Liver (tissue), 8 donors: ENCODE measurements at regions not wholly inside any gene's neighbourhood (a gene's known extent, or its start where the extent isn't known, plus 50 kb on each side); places are given as distances from the start of the nearest gene placed in this dataset.

Source experiments
- DNase-seq: peaks from one replicate; pipeline ENCODE4 v3.0.0-alpha.2; 2017; ENCODE audit warnings: low spot score
- H3K27ac ChIP-seq, 2 donors: one replicate each; pipeline ENCODE4 v1.7.0; 2013; ENCODE audit warnings: inconsistent platforms in 2 of 2, low read length in 2 of 2, control low read depth in 1 of 2, low read depth in 1 of 2, mild to moderate bottlenecking in 1 of 2
- H3K27me3 ChIP-seq, 4 donors: one replicate each; pipeline versions ENCODE4 v1.6.1 to v1.7.0; 2013; ENCODE audit warnings: low read length in 3 of 4, inconsistent platforms in 1 of 4, mild to moderate bottlenecking in 1 of 4, moderate library complexity in 1 of 4; ENCODE audit not compliant: control insufficient read depth in 4 of 4, insufficient read depth in 4 of 4
- H3K36me3 ChIP-seq, 4 donors: one replicate each; pipeline versions ENCODE4 v1.6.1 to v1.7.0; 2013; ENCODE audit warnings: low read length in 3 of 4, mild to moderate bottlenecking in 3 of 4, low read depth in 1 of 4, moderate library complexity in 1 of 4; ENCODE audit not compliant: control insufficient read depth in 4 of 4, insufficient read depth in 3 of 4
- H3K4me1 ChIP-seq, 4 donors: one replicate each; pipeline versions ENCODE4 v1.6.1 to v1.7.0; 2013; ENCODE audit warnings: low read length in 3 of 4, mild to moderate bottlenecking in 3 of 4, moderate library complexity in 1 of 4; ENCODE audit not compliant: control insufficient read depth in 4 of 4, insufficient read depth in 4 of 4
- H3K4me3 ChIP-seq, 3 donors: one replicate each; pipeline versions ENCODE4 v1.6.1 to v1.7.0; 2013; ENCODE audit warnings: low read length in 3 of 3, control low read depth in 1 of 3, low read depth in 1 of 3, mild to moderate bottlenecking in 1 of 3
- H3K9ac ChIP-seq, 2 donors: one replicate each; pipeline ENCODE4 v1.7.0; 2013; ENCODE audit warnings: low read length in 2 of 2, mild to moderate bottlenecking in 2 of 2, moderate library complexity in 2 of 2, control low read depth in 1 of 2, low read depth in 1 of 2
- H3K9me3 ChIP-seq, 4 donors: one replicate each; pipeline versions ENCODE4 v1.6.1 to v1.7.0; 2013; ENCODE audit warnings: low read length in 3 of 4; ENCODE audit not compliant: control insufficient read depth in 4 of 4
- ATF3 ChIP-seq: IDR thresholded peaks from 2 replicates; pipeline ENCODE4 v1.6.1; 2016; ENCODE audit warnings: antibody characterized with exemption
- CTCF ChIP-seq: fragments of 150-350 bp; IDR thresholded peaks from 2 replicates; pipeline ENCODE4 v1.5.1; 2017; ENCODE audit warnings: improper control_type of control experiment, low read depth, low read length; ENCODE audit not compliant: missing input control
- EGR1 ChIP-seq, 2 donors: IDR thresholded peaks; 2 replicates each; pipeline ENCODE4 v1.6.1; 2016 to 2018; ENCODE audit warnings: antibody characterized with exemption in 2 of 2, low read depth in 2 of 2
- FOXA1 ChIP-seq: IDR thresholded peaks from 2 replicates; pipeline ENCODE4 v1.6.1; 2016; ENCODE audit warnings: antibody characterized with exemption
- FOXA2 ChIP-seq: IDR thresholded peaks from 2 replicates; pipeline ENCODE4 v1.6.1; 2016; ENCODE audit warnings: antibody characterized with exemption
- GABPA ChIP-seq, 2 donors: IDR thresholded peaks in 1 of 2; conservative IDR thresholded peaks in 1 of 2; 2 replicates each; pipeline ENCODE4 v1.6.1; 2016; ENCODE audit warnings: antibody characterized with exemption in 2 of 2, mild to moderate bottlenecking in 1 of 2, moderate library complexity in 1 of 2
- HNF4A ChIP-seq, 2 donors: conservative IDR thresholded peaks; 2 replicates each; pipeline ENCODE4 v1.6.1; 2016; ENCODE audit warnings: antibody characterized with exemption in 2 of 2, mild to moderate bottlenecking in 2 of 2
- HNF4G ChIP-seq: IDR thresholded peaks from 2 replicates; pipeline ENCODE4 v1.6.1; 2016; ENCODE audit warnings: antibody characterized with exemption
- MAX ChIP-seq: IDR thresholded peaks from 2 replicates; pipeline ENCODE4 v1.6.1; 2016; ENCODE audit warnings: antibody characterized with exemption
- NR2F2 ChIP-seq: IDR thresholded peaks from 2 replicates; pipeline ENCODE4 v1.6.1; 2016; ENCODE audit warnings: antibody characterized with exemption
- REST ChIP-seq: IDR thresholded peaks from 2 replicates; pipeline ENCODE4 v1.6.1; 2016; ENCODE audit warnings: antibody characterized with exemption, mild to moderate bottlenecking
- RXRA ChIP-seq, 2 donors: IDR thresholded peaks; 2 replicates each; pipeline ENCODE4 v1.6.1; 2017 to 2018; ENCODE audit warnings: antibody characterized with exemption in 2 of 2, mild to moderate bottlenecking in 1 of 2
- SP1 ChIP-seq: IDR thresholded peaks from 2 replicates; pipeline ENCODE4 v1.6.1; 2018; ENCODE audit warnings: antibody characterized with exemption, mild to moderate bottlenecking
- TAF1 ChIP-seq: conservative IDR thresholded peaks from 2 replicates; pipeline ENCODE4 v1.6.1; 2016; ENCODE audit warnings: antibody characterized with exemption, mild to moderate bottlenecking
- YY1 ChIP-seq: IDR thresholded peaks from 2 replicates; pipeline ENCODE4 v1.6.1; 2016; ENCODE audit warnings: antibody characterized with exemption, mild to moderate bottlenecking
- ZBTB33 ChIP-seq: IDR thresholded peaks from 2 replicates; pipeline ENCODE4 v1.6.1; 2016; ENCODE audit warnings: antibody characterized with exemption
- WGBS: extraction: QIAGEN DNeasy Blood & Tissue Kit; methylation state at CpG from one replicate; pipeline ENCODE4 v1.1.7; 2013; 5-methylcytosine and 5-hydroxymethylcytosine counted together
- donor health status: healthy.
- donor health status: healthy.
- donor health status: healthy.
- donor health status: healthy.
- donor health status: healthy.

- TF ChIP-seq ATF3 = no peak
- no peak for TF ChIP-seq ZBTB33
- no peak for TF ChIP-seq YY1
- no peak for TF ChIP-seq HNF4G
- TF ChIP-seq GABPA (IDR thresholded peaks at IDR 0.05 in 1 of 2, conservative IDR thresholded peaks at IDR 0.05 in 1 of 2) = no peak
- TF ChIP-seq TAF1 = no peak
- no peak for TF ChIP-seq FOXA1
- no peak for TF ChIP-seq RXRA (IDR thresholded peaks at IDR 0.05)
- TF ChIP-seq CTCF = no peak
- Histone ChIP-seq H3K9ac (no peak overlapping the region), H3K27me3 (no peaks in the 10 kb centered on the region), H3K4me1 (no peaks in the 10 kb centered on the region), H3K4me3 (no peak overlapping the region), H3K36me3 (no peaks in the 10 kb centered on the region), H3K9me3 (no peaks in the 10 kb centered on the region), H3K27ac (no peak overlapping the region)
- WGBS = 96% methylated on average over 17 of the region's 17 CpGs
- DNase-seq = no peak
Measured at GRCh38 chr22:49118065-49118464, 709.6 kb downstream of the BRD1 start.

GRCh38 chr22:49117486-49117885 lies 710.2 kb downstream of the BRD1 start:
- no peaks in the 10 kb centered on the region for H3K27me3 ChIP-seq
- no peaks in the 10 kb centered on the region for H3K36me3 ChIP-seq
- no peak overlapping the region for H3K9ac ChIP-seq
- TF ChIP-seq MAX (no peak), NR2F2 (no peak), SP1 (no peak), GABPA (IDR thresholded peaks at IDR 0.05 in 1 of 2, conservative IDR thresholded peaks at IDR 0.05 in 1 of 2) (no peak), HNF4G (no peak), YY1 (no peak), EGR1 (IDR thresholded peaks at IDR 0.05; ENCODE audit: low read depth in 2 of 2) (no peak)
- H3K4me1 ChIP-seq = no peaks in the 10 kb centered on the region
- H3K9me3 ChIP-seq = no peaks in the 10 kb centered on the region
- no peak overlapping the region for H3K27ac ChIP-seq
- 79% methylated on average over 7 of the region's 7 CpGs for WGBS
- no peak overlapping the region for H3K4me3 ChIP-seq
- no peak for DNase-seq

GRCh38 chr22:49116486-49117120 lies 711.1 kb downstream of the BRD1 start:
- Histone ChIP-seq H3K9ac (no peak overlapping the region), H3K36me3 (no peaks in the 10 kb centered on the region), H3K4me3 (no peak overlapping the region), H3K27ac (no peak overlapping the region), H3K4me1 (no peaks in the 10 kb centered on the region), H3K9me3 (no peaks in the 10 kb centered on the region), H3K27me3 (no peaks in the 10 kb centered on the region)
- WGBS = 84% methylated on average over 19 of the region's 19 CpGs
- no peak for DNase-seq
- TF ChIP-seq HNF4A (conservative IDR thresholded peaks at IDR 0.05) = no peak
- TF ChIP-seq GABPA (IDR thresholded peaks at IDR 0.05 in 1 of 2, conservative IDR thresholded peaks at IDR 0.05 in 1 of 2) = no peak
- TF ChIP-seq ZBTB33 = no peak
- no peak for TF ChIP-seq RXRA (IDR thresholded peaks at IDR 0.05)
- no peak for TF ChIP-seq ATF3
- TF ChIP-seq REST = no peak
- TF ChIP-seq FOXA1 = no peak
- TF ChIP-seq MAX = no peak
- no peak for TF ChIP-seq FOXA2
- no peak for TF ChIP-seq EGR1 (IDR thresholded peaks at IDR 0.05; ENCODE audit: low read depth in 2 of 2)
- no peak for TF ChIP-seq YY1
- TF ChIP-seq HNF4G = no peak
